Mesenchymal stem cell (in vitro differentiated cells and primary cell): ENCODE measurements at regions not wholly inside any gene's neighbourhood (a gene's known extent, or its start where the extent isn't known, plus 50 kb on each side); places are given as distances from the start of the nearest gene placed in this dataset.
A peak's percentile ranks its signal among the peaks of the same experiment; 100 is the strongest.

Experiments used
- DNase-seq: peaks from one replicate; pipeline ENCODE4 v3.0.0-alpha.2; 2013
- H2AFZ ChIP-seq: one replicate; pipeline ENCODE4 v1.6.1; 2013; ENCODE audit warnings: low read depth, mild to moderate bottlenecking, control low read depth, inconsistent platforms, low read length, moderate library complexity
- H2AK5ac ChIP-seq: 2 replicates; pipeline ENCODE4 v1.6.1; 2013; ENCODE audit warnings: low read length, moderate library complexity, mild to moderate bottlenecking, inconsistent platforms; ENCODE audit not compliant: severe bottlenecking
- H2BK120ac ChIP-seq: one replicate; pipeline ENCODE4 v1.6.1; 2013; ENCODE audit warnings: low read depth, mild to moderate bottlenecking, inconsistent platforms, low read length, moderate library complexity
- H2BK12ac ChIP-seq, 2 experiments: one replicate each; pipeline ENCODE4 v1.6.1; 2013; ENCODE audit warnings: inconsistent platforms in 2 of 2, low read length in 2 of 2, mild to moderate bottlenecking in 2 of 2, moderate library complexity in 2 of 2, control low read depth in 1 of 2
- H2BK15ac ChIP-seq: one replicate; pipeline ENCODE4 v1.6.1; 2013; ENCODE audit warnings: mild to moderate bottlenecking, low read depth, inconsistent platforms; ENCODE audit not compliant: poor library complexity, severe bottlenecking
- H2BK5ac ChIP-seq: 2 replicates; pipeline ENCODE4 v1.6.1; 2013; ENCODE audit warnings: low read depth, mild to moderate bottlenecking, low read length, control low read depth, inconsistent platforms; ENCODE audit not compliant: poor library complexity, severe bottlenecking
- H3K14ac ChIP-seq, 2 experiments: one replicate each; pipeline ENCODE4 v1.6.1; 2013; ENCODE audit warnings: inconsistent platforms in 2 of 2, low read length in 2 of 2, control low read depth in 1 of 2, mild to moderate bottlenecking in 1 of 2, moderate library complexity in 1 of 2
- H3K18ac ChIP-seq, 2 experiments: one replicate each; pipeline ENCODE4 v1.6.1; 2013; ENCODE audit warnings: inconsistent platforms in 2 of 2, low read length in 2 of 2, control low read depth in 1 of 2, low read depth in 1 of 2, mild to moderate bottlenecking in 1 of 2
- H3K23ac ChIP-seq, 2 experiments: one replicate each; pipeline ENCODE4 v1.6.1; 2013; ENCODE audit warnings: inconsistent platforms in 2 of 2, low read length in 2 of 2, mild to moderate bottlenecking in 2 of 2, moderate library complexity in 2 of 2, control low read depth in 1 of 2
- H3K27ac ChIP-seq: 2 replicates; pipeline ENCODE4 v1.5.1; 2013; ENCODE audit warnings: mild to moderate bottlenecking, moderate library complexity, low read length, control low read depth, inconsistent platforms; ENCODE audit not compliant: poor library complexity, severe bottlenecking
- H3K27me3 ChIP-seq, 2 experiments: 2 replicates each; pipeline versions ENCODE4 v1.6.1 to v1.7.0; 2013; ENCODE audit warnings: low read length in 2 of 2, mild to moderate bottlenecking in 2 of 2, moderate library complexity in 2 of 2, control low read depth in 1 of 2, inconsistent platforms in 1 of 2; ENCODE audit not compliant: control insufficient read depth in 1 of 2, insufficient read depth in 1 of 2
- H3K36me3 ChIP-seq, 2 experiments: 2 replicates each; pipeline versions ENCODE4 v1.6.1 to v1.7.0; 2013; ENCODE audit warnings: low read length in 2 of 2, control low read depth in 1 of 2, inconsistent platforms in 1 of 2, low read depth in 1 of 2, mild to moderate bottlenecking in 1 of 2; ENCODE audit not compliant: insufficient read depth in 2 of 2, control insufficient read depth in 1 of 2
- H3K4ac ChIP-seq, 2 experiments: one replicate each; pipeline ENCODE4 v1.6.1; 2013; ENCODE audit warnings: inconsistent platforms in 2 of 2, low read length in 2 of 2, mild to moderate bottlenecking in 2 of 2, moderate library complexity in 2 of 2, control low read depth in 1 of 2, low read depth in 1 of 2
- H3K4me1 ChIP-seq: 2 replicates; pipeline ENCODE4 v1.6.1; 2013; ENCODE audit warnings: low read depth, low read length, control low read depth; ENCODE audit not compliant: control insufficient read depth, insufficient read depth
- H3K4me2 ChIP-seq: 2 replicates; pipeline ENCODE4 v1.6.1; 2013; ENCODE audit warnings: low read length, mild to moderate bottlenecking, inconsistent platforms; ENCODE audit not compliant: poor library complexity, severe bottlenecking
- H3K4me3 ChIP-seq, 2 experiments: 2 replicates each; pipeline versions ENCODE4 v1.5.1 to v1.7.0; 2013; ENCODE audit warnings: low read length in 2 of 2, mild to moderate bottlenecking in 2 of 2, control low read depth in 1 of 2, low read depth in 1 of 2; ENCODE audit not compliant: insufficient read depth in 1 of 2
- H3K79me1 ChIP-seq: replicated peaks from 2 replicates; pipeline ENCODE4 v1.6.1; 2013; ENCODE audit warnings: mild to moderate bottlenecking, control low read depth, low read length, inconsistent platforms; ENCODE audit not compliant: poor library complexity, severe bottlenecking
- H3K9ac ChIP-seq: 2 replicates; pipeline ENCODE4 v1.7.0; 2013; ENCODE audit warnings: mild to moderate bottlenecking, low read length, moderate library complexity
- H3K9me3 ChIP-seq: 2 replicates; pipeline ENCODE4 v1.7.0; 2013; ENCODE audit warnings: mild to moderate bottlenecking, low read length; ENCODE audit not compliant: control insufficient read depth
- H4K8ac ChIP-seq: one replicate; pipeline ENCODE4 v1.6.1; 2013; ENCODE audit warnings: inconsistent platforms, mild to moderate bottlenecking, low read length, moderate library complexity
- H4K91ac ChIP-seq: one replicate; pipeline ENCODE4 v1.6.1; 2013; ENCODE audit warnings: mild to moderate bottlenecking, low read length, inconsistent platforms
- WGBS: methylation state at CpG from one replicate; pipeline ENCODE4 v1.1.7; 2013; ENCODE audit warnings: mixed read lengths; 5-methylcytosine and 5-hydroxymethylcytosine counted together

GRCh38 chr13:68199271-68199670, 969.1 kb upstream of the PCDH9 start:
- H3K79me1 ChIP-seq: no peaks in the 10 kb centered on the region
- 90% methylated on average over 2 of the region's 2 CpGs for WGBS
- no peak overlapping the region for H3K27ac ChIP-seq
- H2BK12ac ChIP-seq: no peak overlapping the region
- no peak overlapping the region for H3K14ac ChIP-seq
- no peak overlapping the region for H2BK15ac ChIP-seq
- no peaks in the 10 kb centered on the region for H3K27me3 ChIP-seq
- H3K4me2 ChIP-seq: no peak overlapping the region
- no peaks in the 10 kb centered on the region for H3K9me3 ChIP-seq
- no peak overlapping the region for H2AK5ac ChIP-seq
- H3K4me3 ChIP-seq: no peak overlapping the region
- H3K4ac ChIP-seq: no peak overlapping the region
- H3K18ac ChIP-seq: no peak overlapping the region
- H2BK5ac ChIP-seq: no peak overlapping the region
- no peak for DNase-seq
- H3K9ac ChIP-seq: no peak overlapping the region
- H4K8ac ChIP-seq: no peak overlapping the region
- H3K4me1 ChIP-seq: no peaks in the 10 kb centered on the region
- H2BK120ac ChIP-seq: no peak overlapping the region
- H4K91ac ChIP-seq: no peak overlapping the region
- no peak overlapping the region for H3K23ac ChIP-seq
- no peak overlapping the region for H2AFZ ChIP-seq
- H3K36me3 ChIP-seq: no peaks in the 10 kb centered on the region

- Histone ChIP-seq H3K4me1 (no peaks in the 10 kb centered on the region), H3K4ac (no peak overlapping the region), H3K9ac (no peak overlapping the region), H3K9me3 (no peaks in the 10 kb centered on the region), H3K18ac (no peak overlapping the region), H3K23ac (no peak overlapping the region), H3K27me3 (no peaks in the 10 kb centered on the region), H4K91ac (no peak overlapping the region), H3K36me3 (no peaks in the 10 kb centered on the region), H2BK15ac (no peak overlapping the region), H2BK12ac (no peak overlapping the region), H3K4me2 (no peak overlapping the region), H3K79me1 (no peaks in the 10 kb centered on the region), H3K14ac (no peak overlapping the region), H4K8ac (no peak overlapping the region), H2BK5ac (no peak overlapping the region), H3K27ac (no peak overlapping the region), H2AK5ac (no peak overlapping the region), H3K4me3 (no peak overlapping the region), H2BK120ac (no peak overlapping the region), H2AFZ (no peak overlapping the region)
- peak; percentile 26 for DNase-seq
- WGBS: 72% methylated on average over 4 of the region's 4 CpGs
Observed at GRCh38 chr13:68190818-68191217, 960.7 kb upstream of the PCDH9 start.

GRCh38 chr13:68185444-68186141, 955.5 kb upstream of the PCDH9 start:
- no peaks in the 10 kb centered on the region for H3K36me3 ChIP-seq
- H3K14ac ChIP-seq: no peak overlapping the region
- no peak overlapping the region for H2BK120ac ChIP-seq
- no peaks in the 10 kb centered on the region for H3K27me3 ChIP-seq
- H3K79me1 ChIP-seq: no peaks in the 10 kb centered on the region
- no peak overlapping the region for H3K27ac ChIP-seq
- WGBS: no CpG with 5 or more reads among the region's 3 CpGs
- H3K4me2 ChIP-seq: no peak overlapping the region
- H4K8ac ChIP-seq: no peak overlapping the region
- no peaks in the 10 kb centered on the region for H3K9me3 ChIP-seq
- no peak overlapping the region for H2AFZ ChIP-seq
- peak overlapping the region; percentile 9 for H3K9ac ChIP-seq
- H3K23ac ChIP-seq: no peak overlapping the region
- no peak overlapping the region for H3K4ac ChIP-seq
- H3K4me3 ChIP-seq: peak overlapping the region in 1 of 2 experiments; percentile 17
- no peak overlapping the region for H2BK5ac ChIP-seq
- DNase-seq: no peak
- no peak overlapping the region for H2AK5ac ChIP-seq
- H3K4me1 ChIP-seq: no peaks in the 10 kb centered on the region
- no peak overlapping the region for H3K18ac ChIP-seq
- H2BK15ac ChIP-seq: no peak overlapping the region
- H4K91ac ChIP-seq: no peak overlapping the region
- no peak overlapping the region for H2BK12ac ChIP-seq

- Histone ChIP-seq H2AK5ac (no peak overlapping the region), H3K14ac (no peak overlapping the region), H3K9ac (no peak overlapping the region), H3K27me3 (no peaks in the 10 kb centered on the region), H3K18ac (no peak overlapping the region), H2AFZ (no peak overlapping the region), H4K8ac (no peak overlapping the region), H2BK5ac (no peak overlapping the region), H2BK120ac (no peak overlapping the region), H3K9me3 (no peaks in the 10 kb centered on the region), H3K79me1 (no peaks in the 10 kb centered on the region), H3K4ac (no peak overlapping the region), H3K27ac (no peak overlapping the region), H2BK15ac (no peak overlapping the region), H4K91ac (no peak overlapping the region), H3K4me2 (no peak overlapping the region), H3K23ac (no peak overlapping the region), H2BK12ac (no peak overlapping the region), H3K4me1 (no peaks in the 10 kb centered on the region), H3K4me3 (no peak overlapping the region), H3K36me3 (no peaks in the 10 kb centered on the region)
- WGBS: 0% methylated on average over 1 of the region's 2 CpGs
- peak; percentile 76 for DNase-seq
Observed at GRCh38 chr13:68176475-68176874, 946.3 kb upstream of the PCDH9 start.
